HG03103 (cell line): ENCODE measurements at regions not wholly inside any gene's neighbourhood (a gene's known extent, or its start where the extent isn't known, plus 50 kb on each side); places are given as distances from the start of the nearest gene placed in this dataset.

ENCODE experiments used
- ATAC-seq: cut with Tn5 transposase; IDR thresholded peaks from one replicate; pipeline ENCODE4 v1.9.1; 2021; ENCODE audit warnings: low read depth; ENCODE audit not compliant: unreplicated experiment

DNA sequence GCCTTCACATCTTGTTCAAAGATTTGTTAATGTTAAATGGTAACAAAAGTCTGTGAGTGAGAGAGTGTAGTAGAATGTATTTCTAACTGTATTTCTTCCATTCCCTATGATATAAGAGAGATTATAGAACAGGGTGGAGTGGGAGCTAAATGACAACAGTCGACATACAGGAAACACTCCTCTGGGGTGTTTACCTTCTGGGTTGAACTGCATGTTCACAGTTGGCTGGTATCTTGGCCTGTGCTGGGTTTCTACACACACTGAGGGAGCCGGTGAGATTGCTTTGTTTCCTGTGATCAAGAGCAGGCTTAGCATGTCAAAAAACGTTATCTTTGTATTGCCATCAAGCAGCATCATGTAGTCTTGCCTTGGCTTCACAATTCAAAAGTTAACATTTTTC is 274.3 kb upstream of the FAR2 start:
- ATAC-seq: no peak

GRCh38 chr12:28876196-28876798 is 272.8 kb upstream of the FAR2 start:
- ATAC-seq: no peak

DNA sequence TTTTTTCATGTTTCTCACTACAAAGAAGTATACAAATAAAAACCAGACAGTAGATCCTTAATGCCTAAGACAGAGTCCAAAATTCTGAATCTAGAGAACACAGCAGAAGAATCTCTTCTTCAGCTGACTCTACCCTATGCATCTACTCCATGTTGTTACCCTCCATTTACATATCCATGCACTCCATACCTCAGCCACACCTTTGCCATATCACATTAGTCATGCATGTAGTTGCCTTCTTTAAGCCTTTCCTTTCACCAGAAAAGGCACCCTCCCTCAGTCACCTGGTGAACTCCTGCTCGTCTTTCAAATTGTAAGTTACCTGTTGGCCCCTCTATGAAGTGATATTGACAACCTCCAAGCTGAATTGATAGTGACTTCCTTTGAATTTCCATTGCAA is 271.2 kb upstream of the FAR2 start:
- no peak for ATAC-seq

GRCh38 chr12:28878629-28879028 is 270.4 kb upstream of the FAR2 start:
- no peak for ATAC-seq

- peak; percentile 83 for ATAC-seq
Observed at GRCh38 chr12:28879379-28879778, 269.7 kb upstream of the FAR2 start.

- ATAC-seq: no peak
Observed at GRCh38 chr12:28882444-28882843, 266.6 kb upstream of the FAR2 start.

- ATAC-seq: no peak
Observed at GRCh38 chr12:28883406-28883997, 265.6 kb upstream of the FAR2 start.

- ATAC-seq: no peak
Observed at GRCh38 chr12:28884904-28885679, 264.0 kb upstream of the FAR2 start.

- ATAC-seq: no peak
Observed at GRCh38 chr12:28885928-28886327, 263.1 kb upstream of the FAR2 start.

- ATAC-seq: no peak
Observed at GRCh38 chr12:28887461-28887990, 261.6 kb upstream of the FAR2 start.

- no peak for ATAC-seq
Observed at GRCh38 chr12:28890664-28891063, 258.4 kb upstream of the FAR2 start.

GRCh38 chr12:28891126-28891525 is 258.0 kb upstream of the FAR2 start:
- no peak for ATAC-seq

DNA sequence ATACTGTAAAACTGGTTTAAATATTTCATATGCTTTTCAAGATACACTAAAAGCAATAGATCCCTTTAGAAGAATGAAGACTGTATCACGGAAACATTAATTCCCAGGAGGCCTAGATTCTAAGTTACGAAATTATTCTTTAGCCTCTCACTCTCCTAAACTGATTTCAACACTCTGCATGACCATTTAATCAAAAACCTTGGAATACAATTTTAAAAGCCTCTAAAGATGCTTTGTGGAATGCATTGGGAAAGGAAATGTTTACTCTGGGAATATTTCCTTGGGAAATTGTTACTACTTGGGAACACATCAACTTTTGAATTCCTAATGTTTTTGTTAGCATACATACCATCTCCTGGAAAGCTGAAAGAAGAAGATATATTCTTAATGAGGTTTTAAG is 255.7 kb upstream of the FAR2 start:
- ATAC-seq: no peak

- ATAC-seq: no peak
Observed at GRCh38 chr12:28893856-28894255, 255.2 kb upstream of the FAR2 start.

DNA sequence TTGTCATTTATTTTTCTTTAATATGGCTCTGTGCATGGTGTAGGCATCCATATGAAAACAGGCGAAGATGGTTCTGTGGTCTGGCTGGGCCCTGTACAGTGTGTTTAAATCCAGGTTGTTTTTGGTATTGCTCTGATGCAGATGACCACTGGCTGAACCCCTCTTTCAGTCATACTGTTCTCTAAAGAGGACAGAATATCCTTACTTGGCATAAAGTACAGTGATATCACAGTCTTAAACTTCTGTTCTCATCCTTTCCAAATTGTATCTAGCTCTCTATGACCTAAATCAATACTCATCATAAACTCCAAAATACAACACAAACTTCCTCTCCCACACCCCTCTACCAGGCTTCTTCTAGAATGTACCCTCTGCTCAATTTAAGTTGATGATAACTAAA is 252.7 kb upstream of the FAR2 start:
- no peak for ATAC-seq

DNA sequence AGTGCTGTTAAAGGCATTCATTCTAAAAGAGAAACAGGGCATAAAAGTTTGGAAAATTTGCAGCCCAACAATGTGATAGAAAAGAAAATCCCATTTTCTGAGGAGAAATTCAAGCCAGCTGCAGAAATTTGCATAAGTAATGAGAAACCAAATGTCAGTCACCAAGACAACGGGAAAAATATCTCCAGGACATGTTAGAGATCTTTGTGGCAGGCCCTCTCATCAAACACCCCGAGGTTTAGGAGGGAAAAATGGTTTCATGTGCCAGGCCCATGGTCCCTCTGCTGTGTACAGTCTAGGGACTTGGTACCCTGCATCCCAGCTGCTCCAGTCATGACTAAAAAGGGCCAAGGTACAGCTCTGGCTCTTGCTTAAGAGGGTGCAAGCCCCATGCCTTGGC is 251.0 kb upstream of the FAR2 start:
- ATAC-seq: no peak

DNA sequence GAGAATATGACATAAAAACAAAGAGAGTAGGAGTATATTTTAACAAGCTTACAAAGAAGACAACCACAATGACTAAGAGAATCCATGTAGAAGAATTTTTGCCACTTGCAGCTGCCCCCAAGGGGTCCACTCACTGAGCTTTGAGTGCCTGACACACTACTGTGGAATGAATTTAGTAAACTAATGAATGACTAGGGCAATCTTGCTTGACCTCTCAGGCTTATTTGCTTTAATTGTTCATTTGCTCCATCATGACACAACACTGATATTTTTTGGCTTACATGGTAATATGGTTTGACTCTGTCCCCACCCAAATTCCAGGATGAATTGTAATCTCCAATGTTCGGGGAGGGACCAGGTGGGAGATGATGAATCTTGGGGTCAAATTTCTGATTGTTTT is 249.1 kb upstream of the FAR2 start:
- no peak for ATAC-seq

- no peak for ATAC-seq
Observed at GRCh38 chr12:28905220-28905955, 243.7 kb upstream of the FAR2 start.

DNA sequence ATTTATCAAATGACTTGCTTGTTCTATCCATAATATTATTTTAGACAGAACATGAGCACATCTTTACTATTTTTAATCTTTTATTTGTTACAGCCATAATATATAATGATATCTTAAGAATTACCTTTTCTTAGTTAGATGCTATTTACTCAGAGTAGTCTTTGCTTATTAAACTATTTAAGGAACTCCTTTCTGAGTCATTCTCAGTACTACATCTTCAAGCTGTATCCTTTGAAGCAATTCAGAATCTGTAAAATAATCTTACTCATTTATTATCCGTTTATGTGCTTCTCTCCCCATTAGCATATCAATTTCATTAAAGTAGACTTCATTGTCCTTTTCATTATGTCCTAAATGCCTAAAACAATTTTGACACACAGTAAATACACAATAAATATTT is 240.4 kb upstream of the FAR2 start:
- ATAC-seq: no peak

DNA sequence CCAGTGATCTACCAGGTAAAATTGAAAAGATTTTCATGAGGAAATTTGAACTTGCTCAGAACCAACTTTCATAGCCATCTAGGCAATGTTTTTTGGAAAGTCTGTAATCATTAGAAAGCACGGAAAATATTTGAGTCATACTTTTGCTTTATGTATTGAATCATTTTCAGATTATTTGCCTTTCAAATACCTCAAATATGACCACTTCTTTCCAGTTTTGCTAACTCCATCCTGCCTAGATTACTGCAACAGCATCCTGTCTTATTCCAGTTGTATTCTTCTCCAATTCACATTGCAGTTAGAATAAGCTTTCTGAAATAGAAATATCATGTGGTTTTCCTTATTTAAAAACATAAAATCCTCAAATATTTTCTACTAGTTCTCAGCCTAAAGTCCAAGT is 239.8 kb upstream of the FAR2 start:
- no peak for ATAC-seq

DNA sequence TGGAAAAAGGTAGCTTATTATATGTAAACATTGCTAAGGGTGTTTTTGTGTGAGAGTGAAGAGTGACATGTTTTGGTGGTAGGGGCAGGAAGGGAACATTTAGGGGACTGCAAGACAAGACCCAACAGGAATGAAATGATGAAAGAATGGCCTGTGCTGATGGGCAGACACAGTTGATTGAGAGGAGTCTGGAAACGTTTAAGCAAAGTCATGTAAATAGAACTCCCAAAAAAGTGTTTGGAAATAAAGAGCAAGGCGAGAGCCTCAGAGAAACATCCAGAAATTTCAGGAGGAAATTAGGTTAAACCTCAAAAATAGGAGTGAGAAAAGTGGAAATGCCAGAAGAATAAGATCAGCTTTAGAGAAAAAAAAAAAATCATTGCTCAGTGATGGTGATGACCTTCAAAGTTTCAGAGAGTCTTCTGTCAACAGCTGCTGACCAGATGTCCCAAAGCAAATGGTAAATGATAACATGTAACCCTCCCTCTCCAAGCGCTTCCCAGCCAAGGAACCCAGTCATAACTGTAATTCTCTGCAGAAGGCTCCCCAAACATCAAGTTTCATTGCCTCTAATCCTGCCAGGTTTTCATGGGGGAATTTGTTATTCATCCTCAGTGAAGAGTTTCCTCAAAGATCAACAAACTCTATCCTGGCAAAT is 223.2 kb upstream of the FAR2 start:
- no peak for ATAC-seq
